ENCODE measurements at regions not wholly inside any gene's neighbourhood (a gene's known extent, or its start where the extent isn't known, plus 50 kb on each side); places are given as distances from the start of the nearest gene placed in this dataset.

- Mint-ChIP-seq H3K27ac (no peak overlapping the region), H3K36me3 (ENCODE audit: low read depth) (no peaks in the 10 kb centered on the region), H3K4me1 (peaks cover 19% of the 10 kb centered on the region), H3K9me3 (no peaks in the 10 kb centered on the region), H3K27me3 (ENCODE audit: insufficient read depth, low read depth, poor library complexity) (peaks cover 4% of the 10 kb centered on the region), H3K4me3 (no peak overlapping the region)
- Histone ChIP-seq H3K9me2 (ENCODE audit: insufficient read depth) (no peaks in the 10 kb centered on the region), H2AFZ (no peak overlapping the region; the same call in 1 of the 2 replicates), H3K36me3 (ENCODE audit: insufficient read depth) (no peaks in the 10 kb centered on the region), H3K4me2 (no peak overlapping the region), H3K27me3 (ENCODE audit: insufficient read depth) (no peaks in the 10 kb centered on the region), H3K4me3 (no peak overlapping the region), H3K27ac (ENCODE audit: low read depth) (no peak overlapping the region), H3K79me2 (replicated peaks; ENCODE audit: insufficient read depth) (no peaks in the 10 kb centered on the region), H3F3A (replicated peaks; ENCODE audit: low read depth) (no peaks in the 10 kb centered on the region), H3K4me1 (ENCODE audit: insufficient read depth) (no peaks in the 10 kb centered on the region; the same call in 1 of the 2 replicates), H4K20me1 (replicated peaks; ENCODE audit: insufficient read depth) (no peaks in the 10 kb centered on the region)
- DNase-seq (ENCODE audit: low spot score) = no peak
- TF ChIP-seq REST (IDR thresholded peaks at IDR 0.05; ENCODE audit: unreplicated experiment) (no peak), ZNF331 (CRISPR knock-in tag; IDR thresholded peaks at IDR 0.05; ENCODE audit: low read depth) (no peak), JUNB (IDR thresholded peaks at IDR 0.05; ENCODE audit: unreplicated experiment) (no peak), EZH2phosphoT487 (IDR thresholded peaks at IDR 0.05; ENCODE audit: unreplicated experiment) (no peak), POLR2AphosphoS5 (IDR thresholded peaks at IDR 0.05; ENCODE audit: low read depth) (no peak), NANOG (IDR thresholded peaks at IDR 0.05; ENCODE audit: borderline replicate concordance) (no peak), EZH2 (IDR thresholded peaks at IDR 0.05; ENCODE audit: low read depth, unreplicated experiment) (no peak), STAT1 (IDR thresholded peaks at IDR 0.05; ENCODE audit: unreplicated experiment) (no peak), ZNF114 (CRISPR knock-in tag; IDR thresholded peaks at IDR 0.05) (no peak), ZNF462 (CRISPR knock-in tag; IDR thresholded peaks at IDR 0.05) (no peak), CTCF (conservative IDR thresholded peaks at IDR 0.05; ENCODE audit: low read depth in 2 of 2) (no peak), CREB1 (CRISPR knock-in tag; IDR thresholded peaks at IDR 0.05; ENCODE audit: low read depth) (no peak)
- TF ChIP-seq, protein P1, sequence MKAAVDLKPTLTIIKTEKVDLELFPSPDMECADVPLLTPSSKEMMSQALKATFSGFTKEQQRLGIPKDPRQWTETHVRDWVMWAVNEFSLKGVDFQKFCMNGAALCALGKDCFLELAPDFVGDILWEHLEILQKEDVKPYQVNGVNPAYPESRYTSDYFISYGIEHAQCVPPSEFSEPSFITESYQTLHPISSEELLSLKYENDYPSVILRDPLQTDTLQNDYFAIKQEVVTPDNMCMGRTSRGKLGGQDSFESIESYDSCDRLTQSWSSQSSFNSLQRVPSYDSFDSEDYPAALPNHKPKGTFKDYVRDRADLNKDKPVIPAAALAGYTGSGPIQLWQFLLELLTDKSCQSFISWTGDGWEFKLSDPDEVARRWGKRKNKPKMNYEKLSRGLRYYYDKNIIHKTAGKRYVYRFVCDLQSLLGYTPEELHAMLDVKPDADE (IDR thresholded peaks at IDR 0.05) = no peak
- ATAC-seq = no peak
Observed at GRCh38 chr10:113261611-113262091, 291.2 kb upstream of the HABP2 start.
